ENCODE measurements at regions not wholly inside any gene's neighbourhood (a gene's known extent, or its start where the extent isn't known, plus 50 kb on each side); places are given as distances from the start of the nearest gene placed in this dataset.
"Not testable (repeated sequence)": the region's sequence is repeated elsewhere in the genome, so short reads cannot be mapped to it uniquely, and the experiment has no call there.

DNA sequence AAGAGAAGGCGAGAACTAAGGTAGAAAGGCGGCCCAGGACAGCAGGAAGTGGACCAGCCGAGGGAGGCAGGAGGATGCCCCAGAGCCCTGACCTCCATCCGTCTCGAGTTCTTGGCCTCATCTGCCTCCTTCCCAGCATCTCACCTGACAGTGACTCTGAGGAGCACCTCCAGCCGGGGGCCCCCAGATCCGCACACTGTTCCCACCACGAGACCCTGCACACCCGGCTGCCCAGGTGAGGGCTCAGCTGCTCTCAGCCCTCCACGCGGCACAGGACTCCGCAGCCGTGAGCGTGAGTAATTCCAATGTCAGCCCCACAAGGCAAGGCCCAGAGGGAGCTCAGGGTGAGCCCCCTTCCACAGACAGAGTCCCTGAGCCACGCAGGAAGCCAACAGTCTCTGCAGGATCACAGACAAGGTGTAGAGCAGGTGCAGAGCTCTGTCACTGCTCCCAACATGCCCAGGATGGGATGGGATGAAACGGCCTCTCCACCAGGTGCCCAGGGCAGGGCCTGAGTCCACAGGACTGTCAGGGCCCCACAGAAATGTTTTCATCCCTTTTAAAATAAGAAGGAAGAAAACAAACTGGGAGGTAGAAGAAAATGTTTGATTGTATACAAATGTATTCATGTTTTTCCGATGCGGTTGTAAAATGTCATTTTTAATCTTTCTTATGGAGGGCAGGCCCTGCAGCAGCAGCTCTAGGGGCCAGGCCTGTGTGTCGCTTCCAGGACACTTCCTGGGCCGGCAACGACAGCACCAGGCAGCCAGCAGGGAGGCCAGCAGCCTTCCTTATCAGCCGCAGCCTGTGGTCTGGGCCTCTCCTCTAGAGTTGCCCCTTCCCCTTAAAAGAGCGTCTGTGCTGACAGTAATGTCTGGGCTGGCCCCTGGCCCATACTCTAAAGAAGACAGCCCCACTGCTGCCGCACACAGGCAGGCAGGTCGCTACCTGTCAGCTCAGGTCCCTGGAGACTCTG is 66.9 kb downstream of the DLL1 start:
- no peak for DNase-seq (ENCODE audit: low read depth)
- H3K4me3 ChIP-seq (ENCODE audit: low read depth, low read length) = no peak overlapping the region
- TF ChIP-seq, protein P1, sequence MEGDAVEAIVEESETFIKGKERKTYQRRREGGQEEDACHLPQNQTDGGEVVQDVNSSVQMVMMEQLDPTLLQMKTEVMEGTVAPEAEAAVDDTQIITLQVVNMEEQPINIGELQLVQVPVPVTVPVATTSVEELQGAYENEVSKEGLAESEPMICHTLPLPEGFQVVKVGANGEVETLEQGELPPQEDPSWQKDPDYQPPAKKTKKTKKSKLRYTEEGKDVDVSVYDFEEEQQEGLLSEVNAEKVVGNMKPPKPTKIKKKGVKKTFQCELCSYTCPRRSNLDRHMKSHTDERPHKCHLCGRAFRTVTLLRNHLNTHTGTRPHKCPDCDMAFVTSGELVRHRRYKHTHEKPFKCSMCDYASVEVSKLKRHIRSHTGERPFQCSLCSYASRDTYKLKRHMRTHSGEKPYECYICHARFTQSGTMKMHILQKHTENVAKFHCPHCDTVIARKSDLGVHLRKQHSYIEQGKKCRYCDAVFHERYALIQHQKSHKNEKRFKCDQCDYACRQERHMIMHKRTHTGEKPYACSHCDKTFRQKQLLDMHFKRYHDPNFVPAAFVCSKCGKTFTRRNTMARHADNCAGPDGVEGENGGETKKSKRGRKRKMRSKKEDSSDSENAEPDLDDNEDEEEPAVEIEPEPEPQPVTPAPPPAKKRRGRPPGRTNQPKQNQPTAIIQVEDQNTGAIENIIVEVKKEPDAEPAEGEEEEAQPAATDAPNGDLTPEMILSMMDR (IDR thresholded peaks at IDR 0.05; ENCODE audit: insufficient read depth, low read length) = no peak

DNA sequence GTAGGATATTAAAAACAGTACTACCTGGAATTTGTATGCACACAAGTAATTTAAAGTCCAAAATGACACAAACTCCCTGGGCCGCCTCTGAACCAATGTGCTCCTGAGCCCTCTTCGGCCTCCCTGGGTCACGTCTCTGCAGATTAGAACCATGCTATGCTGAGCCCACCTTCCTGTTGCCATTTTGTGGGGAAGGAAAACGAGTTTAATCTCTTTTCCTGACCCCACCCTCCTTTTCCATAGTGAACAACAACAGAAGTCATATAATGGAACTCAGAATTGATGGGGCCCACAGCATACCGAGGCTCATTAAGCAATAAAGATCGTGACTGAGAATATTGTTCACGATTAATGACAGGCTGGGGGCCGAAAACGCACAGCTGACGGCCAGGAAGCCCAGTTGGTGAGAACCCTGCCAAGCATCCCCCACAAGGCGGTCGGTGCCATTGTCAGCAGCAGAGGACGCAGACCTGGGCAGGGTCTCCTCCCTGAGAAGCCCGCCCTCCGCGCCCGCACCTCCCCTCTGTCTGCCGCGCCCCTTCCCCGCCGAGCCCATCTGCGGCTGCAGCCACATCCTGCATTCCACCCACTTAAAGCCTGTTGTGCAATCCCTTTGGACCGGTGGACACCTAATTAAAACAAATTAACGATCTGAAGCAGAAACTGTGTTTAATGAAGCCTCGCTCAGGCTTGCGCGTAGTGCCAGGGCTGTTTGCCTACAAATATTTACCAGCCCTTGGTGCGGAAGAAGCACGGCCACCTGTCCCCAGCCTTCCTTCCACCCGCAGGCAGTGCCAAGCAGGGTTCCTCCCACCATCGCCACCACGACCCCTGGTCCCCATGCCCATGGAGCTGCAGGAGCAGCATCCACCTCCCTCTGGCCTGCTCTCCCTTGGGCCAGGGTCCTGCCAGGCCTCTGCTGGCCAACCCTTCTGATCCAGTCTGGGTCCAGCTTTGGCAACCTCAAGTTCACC is 68.1 kb downstream of the DLL1 start:
- DNase-seq (ENCODE audit: low read depth) = no peak
- H3K4me3 ChIP-seq (ENCODE audit: low read depth, low read length) = no peak overlapping the region
- TF ChIP-seq, protein P1 (IDR thresholded peaks at IDR 0.05; ENCODE audit: insufficient read depth, low read length) = no peak

GRCh38 chr6:170221753-170222400 is 69.0 kb downstream of the DLL1 start:
- DNase-seq (ENCODE audit: low read depth) = no peak
- TF ChIP-seq, protein P1 (IDR thresholded peaks at IDR 0.05; ENCODE audit: insufficient read depth, low read length) = no peak
- H3K4me3 ChIP-seq (ENCODE audit: low read depth, low read length) = no peak overlapping the region

DNA sequence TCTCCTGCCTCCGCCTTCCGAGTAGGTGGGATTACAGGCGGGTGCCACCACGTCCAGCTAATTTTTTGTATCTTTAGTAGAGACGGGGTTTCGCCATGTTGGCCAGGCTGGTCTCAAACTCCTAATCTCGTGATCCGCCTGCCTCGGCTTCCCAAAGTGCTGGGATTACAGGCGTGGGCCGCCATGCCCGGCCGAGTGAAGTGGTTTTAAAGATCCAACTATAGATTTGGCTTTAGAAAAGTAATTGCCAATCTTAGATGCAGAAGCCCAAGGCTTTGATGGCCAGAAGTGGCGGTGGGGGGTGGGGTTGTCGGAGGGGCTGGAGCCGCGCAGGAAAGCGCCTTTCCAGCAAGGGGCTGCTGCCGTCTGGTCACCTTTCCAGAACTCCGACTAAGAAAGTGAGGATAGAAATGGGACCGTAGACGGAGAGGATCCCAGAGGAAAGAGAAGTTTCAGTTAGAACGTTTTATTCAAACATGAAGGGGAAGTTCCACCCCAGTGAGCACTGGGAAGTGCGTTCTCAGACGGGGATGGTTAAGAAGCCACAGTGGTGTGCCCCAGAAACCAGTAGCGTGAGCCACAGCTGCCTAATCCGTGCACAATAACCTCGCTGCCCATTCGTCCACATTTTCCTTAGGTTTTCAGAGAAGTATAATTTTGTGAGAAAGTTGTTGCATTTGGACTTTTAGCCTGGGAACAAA is 69.7 kb downstream of the DLL1 start:
- TF ChIP-seq, protein P1 (IDR thresholded peaks at IDR 0.05; ENCODE audit: insufficient read depth, low read length) = no peak
- H3K4me3 ChIP-seq (ENCODE audit: low read depth, low read length) = no peak overlapping the region
- no peak for DNase-seq (ENCODE audit: low read depth)

DNA sequence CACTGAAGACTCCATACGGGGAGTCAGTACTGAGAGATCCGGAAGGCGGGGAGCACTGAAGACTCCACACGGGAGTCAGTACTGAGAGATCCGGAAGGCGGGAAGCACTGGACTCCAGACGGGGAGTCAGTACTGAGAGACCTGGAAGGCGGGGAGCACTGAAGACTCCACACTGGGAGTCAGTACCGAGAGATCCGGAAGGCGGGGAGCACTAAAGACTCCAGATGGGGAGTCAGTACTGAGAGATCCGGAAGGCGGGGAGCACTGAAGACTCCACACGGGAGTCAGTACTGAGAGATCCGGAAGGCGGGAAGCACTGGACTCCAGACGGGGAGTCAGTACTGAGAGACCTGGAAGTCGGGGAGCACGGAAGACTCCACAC is 77.2 kb downstream of the DLL1 start:
- not testable (repeated sequence) for H3K4me3 ChIP-seq (ENCODE audit: low read depth, low read length); DNase-seq (ENCODE audit: low read depth)

DNA sequence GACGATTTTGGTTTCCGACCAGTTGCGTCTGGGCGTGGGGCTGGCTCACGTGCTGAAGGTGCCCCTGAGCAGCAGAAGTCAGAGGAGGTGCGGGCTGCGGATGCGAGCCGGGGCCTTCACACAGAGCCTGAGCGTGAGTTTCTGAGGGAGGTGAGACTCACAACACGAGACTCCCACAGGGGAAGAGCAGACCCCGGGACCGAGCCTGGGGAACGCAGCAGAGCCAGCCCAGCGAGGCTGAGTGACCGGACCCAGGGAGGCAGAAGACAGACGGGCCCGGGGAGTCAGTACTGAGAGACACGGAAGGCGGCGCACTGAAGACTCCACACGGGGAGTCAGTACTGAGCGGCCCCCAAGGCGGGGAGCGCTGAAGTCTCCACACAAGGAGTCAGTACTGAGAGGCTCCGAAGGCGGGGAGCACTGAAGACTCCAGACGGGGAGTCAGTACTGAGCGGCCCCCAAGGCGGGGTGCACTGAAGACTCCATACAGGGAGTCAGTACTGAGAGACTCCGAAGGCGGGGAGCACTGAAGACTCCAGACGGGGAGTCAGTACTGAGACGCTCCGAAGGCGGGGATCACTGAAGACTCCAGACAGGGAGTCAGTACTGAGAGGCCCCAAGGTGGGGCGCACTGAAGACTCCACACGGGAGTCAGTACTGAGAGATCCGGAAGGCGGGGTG is 77.8 kb downstream of the DLL1 start:
- DNase-seq (ENCODE audit: low read depth) = no peak
- H3K4me3 ChIP-seq (ENCODE audit: low read depth, low read length) = no peak overlapping the region
- TF ChIP-seq, protein P1 (IDR thresholded peaks at IDR 0.05; ENCODE audit: insufficient read depth, low read length) = no peak
